SK-N-DZ (cell line): ENCODE measurements at regions not wholly inside any gene's neighbourhood (a gene's known extent, or its start where the extent isn't known, plus 50 kb on each side); places are given as distances from the start of the nearest gene placed in this dataset.

Source experiments
- DNase-seq: peaks from one replicate; pipeline ENCODE4 v3.0.0-alpha.2; 2015; ENCODE audit warnings: low spot score

DNA sequence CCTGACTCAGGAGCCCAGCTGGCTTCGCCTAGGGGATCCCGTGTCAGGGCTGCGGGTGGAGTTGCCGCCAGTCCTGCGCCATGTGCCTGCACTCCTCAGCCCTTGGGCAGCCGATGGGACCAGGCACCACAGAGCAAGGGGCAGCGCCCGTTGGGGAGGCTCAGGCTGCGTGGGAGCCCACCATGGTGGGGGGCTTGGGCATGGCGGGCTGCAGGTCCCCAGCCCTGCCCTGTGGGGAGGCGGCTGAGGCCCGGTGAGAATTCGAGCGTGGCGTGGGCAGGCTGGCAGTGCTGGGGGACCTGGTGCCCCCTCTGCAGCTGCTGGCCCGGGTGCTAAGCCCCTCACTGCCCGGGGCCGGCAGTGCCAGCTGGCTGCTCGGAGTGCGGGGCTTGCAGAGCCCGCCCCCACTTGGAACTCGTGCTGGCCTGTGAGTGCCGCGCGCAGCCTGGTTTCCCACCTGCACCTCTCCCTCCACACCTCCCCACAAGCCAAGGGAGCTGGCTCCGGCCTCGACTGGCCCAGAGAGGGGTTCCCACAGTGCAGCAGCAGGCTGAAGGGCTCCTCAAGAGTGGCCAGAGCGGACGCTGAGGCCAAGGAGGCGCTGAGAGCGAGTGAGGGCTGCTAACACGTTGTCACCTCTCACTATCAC, 135.1 kb upstream of the SEL1L start:
- no peak for DNase-seq

DNA sequence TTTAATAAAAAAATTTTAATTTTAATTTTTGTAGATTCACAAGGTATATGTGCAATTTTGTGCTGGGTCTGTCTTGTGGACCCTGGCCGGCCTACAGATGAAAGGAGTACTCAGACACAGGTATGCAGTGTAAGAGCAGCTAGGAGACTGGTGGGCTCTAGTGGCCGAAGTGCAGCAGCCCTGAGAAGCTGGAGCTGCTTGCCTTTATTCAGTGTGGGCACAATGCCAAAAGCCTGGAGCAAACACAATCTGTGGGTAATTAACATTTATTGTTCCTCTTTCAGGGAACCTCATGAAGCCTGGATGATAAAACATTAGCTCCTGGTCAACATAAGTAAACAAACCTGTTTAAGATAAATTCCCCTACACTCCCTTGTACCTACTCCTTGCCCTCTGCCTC, 135.7 kb upstream of the SEL1L start:
- DNase-seq = no peak

GRCh38 chr14:81673930-81674329, 140.3 kb upstream of the SEL1L start:
- no peak for DNase-seq

GRCh38 chr14:81676395-81676794, 142.7 kb upstream of the SEL1L start:
- no peak for DNase-seq

GRCh38 chr14:81676879-81677278, 143.2 kb upstream of the SEL1L start:
- no peak for DNase-seq

GRCh38 chr14:81677736-81678135, 144.1 kb upstream of the SEL1L start:
- DNase-seq = no peak

- DNase-seq = no peak
Observed at GRCh38 chr14:81679226-81679625, 145.6 kb upstream of the SEL1L start.

DNA sequence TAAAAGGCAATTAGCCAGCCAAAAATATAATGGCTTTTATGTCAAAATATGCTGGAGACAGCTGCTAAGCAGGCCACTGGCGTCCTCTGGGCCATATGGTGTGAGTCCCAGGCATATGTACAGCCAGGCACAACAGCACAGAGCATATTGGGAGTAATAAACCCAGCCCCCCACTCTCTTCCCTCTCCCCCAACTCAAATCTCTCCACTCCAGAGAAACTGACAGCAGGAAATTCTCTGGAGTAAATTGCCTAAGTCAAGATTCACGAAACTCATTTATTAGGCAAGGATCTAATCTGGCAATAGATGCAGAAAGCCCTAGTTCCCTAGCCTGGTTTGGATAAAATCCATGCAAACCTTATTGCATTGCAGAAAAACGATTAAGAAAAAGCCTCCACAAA, 147.9 kb upstream of the SEL1L start:
- DNase-seq = no peak

GRCh38 chr14:81682134-81682533, 148.5 kb upstream of the SEL1L start:
- no peak for DNase-seq

DNA sequence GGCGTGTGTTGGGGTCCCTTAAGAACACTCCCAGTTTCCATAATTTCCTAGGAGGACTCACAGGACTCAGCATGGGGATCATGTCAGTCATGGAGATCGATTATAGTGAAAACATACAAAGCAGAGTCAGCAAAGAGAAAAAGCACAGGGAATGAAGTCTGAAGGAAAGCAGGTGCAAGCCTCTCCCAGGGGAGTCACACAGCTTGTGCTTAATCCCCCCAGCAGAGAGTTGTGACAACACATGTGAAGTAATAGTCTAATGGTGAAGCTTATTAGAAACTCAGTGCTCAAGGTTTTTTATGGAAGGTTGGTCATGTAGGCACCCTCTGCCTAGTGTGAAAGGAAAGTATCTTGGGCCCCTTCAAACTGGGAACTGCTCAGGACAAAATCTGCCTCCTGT, 149.0 kb upstream of the SEL1L start:
- DNase-seq = no peak

- DNase-seq = no peak
Observed at GRCh38 chr14:81684696-81685095, 151.0 kb upstream of the SEL1L start.

DNA sequence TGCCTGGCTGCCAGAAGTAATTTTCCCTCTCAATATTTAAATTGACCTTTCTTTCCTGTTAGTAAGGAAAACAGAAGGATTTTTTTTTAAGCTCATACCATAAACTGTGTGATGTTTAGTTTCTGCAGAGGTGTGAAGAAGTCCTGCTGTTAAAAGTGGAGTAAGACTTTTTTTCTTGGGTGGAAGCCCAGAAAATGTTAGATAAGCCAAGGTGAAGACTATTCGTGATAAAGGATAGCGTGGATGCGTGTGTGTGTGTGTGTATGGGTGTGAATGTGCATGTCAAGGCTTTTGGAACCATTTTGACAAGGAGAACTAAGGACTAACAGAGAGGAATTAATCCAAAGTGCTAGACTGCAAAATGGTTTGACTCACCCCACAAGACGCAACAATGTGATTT, 152.9 kb upstream of the SEL1L start:
- DNase-seq = no peak

DNA sequence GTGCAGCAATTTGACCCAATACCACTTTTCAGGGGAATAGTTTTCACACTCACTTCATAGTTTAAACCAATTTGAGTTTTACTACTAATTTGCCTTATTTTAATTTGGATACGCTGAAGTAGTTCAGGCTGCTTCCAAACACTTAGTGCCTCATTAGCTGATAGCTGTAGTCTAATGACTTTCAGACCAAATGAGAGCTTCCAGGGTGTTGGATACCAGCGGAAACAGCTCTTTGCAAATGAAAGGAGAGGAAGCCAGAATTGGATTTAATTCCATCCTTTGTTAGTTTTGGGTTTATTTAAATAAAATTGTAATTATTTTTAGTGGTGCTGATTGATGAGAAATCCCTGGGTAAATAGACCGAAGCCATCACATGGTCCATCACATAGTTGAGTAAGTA, 158.3 kb upstream of the SEL1L start:
- no peak for DNase-seq

DNA sequence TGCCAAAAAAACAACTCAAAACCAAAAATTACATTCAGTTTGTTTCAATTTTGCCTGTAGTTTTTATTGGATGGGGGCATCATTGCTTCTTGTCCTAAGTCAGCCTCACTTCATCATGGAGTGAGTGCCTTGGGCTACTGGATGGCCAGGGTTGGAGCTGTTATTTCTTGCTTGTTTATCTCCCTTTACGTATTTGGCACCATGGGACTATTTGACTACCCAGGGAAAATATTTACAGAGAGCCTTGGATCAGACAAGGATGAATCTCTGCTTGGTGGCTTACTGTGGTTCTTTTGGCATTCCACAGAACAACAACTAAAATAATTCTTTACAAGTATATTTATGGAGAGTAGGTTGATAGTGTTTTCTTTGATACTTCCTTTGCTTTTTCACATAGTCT, 160.8 kb upstream of the SEL1L start:
- DNase-seq = no peak

- DNase-seq = no peak
Observed at GRCh38 chr14:81709681-81710080, 176.0 kb upstream of the SEL1L start.

DNA sequence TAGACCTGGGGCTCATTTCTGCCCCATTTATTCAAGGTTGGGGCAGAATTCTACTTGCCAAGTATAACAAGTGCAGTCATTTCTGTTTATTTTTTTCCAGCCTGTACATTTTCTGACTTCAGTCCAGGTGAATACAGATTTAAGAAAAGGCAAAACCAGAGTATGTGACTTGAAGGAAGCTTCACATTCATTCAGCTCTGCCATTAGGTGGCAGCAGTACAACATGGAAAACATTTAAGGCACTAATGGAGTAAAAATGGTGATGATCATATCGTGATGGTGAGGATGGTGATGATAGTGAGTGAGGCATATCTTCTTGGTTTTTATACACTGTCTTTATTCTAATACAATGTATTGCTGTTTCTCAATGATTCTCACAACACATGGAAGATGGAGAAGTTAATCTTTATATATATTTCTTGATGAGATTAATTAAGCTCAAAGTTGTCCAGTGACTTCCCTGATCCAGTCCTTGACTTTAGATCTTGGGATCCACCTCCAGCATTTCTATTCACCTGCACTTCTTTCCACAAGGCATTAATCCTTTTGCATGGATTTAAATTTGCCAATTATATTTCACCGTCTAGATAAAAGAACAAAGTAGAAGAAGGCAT, 176.7 kb upstream of the SEL1L start:
- peak; percentile 71 for DNase-seq

GRCh38 chr14:81715731-81716130, 182.1 kb upstream of the SEL1L start:
- DNase-seq = no peak

GRCh38 chr14:81716953-81717352, 183.3 kb upstream of the SEL1L start:
- no peak for DNase-seq

- DNase-seq = no peak
Observed at GRCh38 chr14:81723956-81724355, 190.3 kb upstream of the SEL1L start.

DNA sequence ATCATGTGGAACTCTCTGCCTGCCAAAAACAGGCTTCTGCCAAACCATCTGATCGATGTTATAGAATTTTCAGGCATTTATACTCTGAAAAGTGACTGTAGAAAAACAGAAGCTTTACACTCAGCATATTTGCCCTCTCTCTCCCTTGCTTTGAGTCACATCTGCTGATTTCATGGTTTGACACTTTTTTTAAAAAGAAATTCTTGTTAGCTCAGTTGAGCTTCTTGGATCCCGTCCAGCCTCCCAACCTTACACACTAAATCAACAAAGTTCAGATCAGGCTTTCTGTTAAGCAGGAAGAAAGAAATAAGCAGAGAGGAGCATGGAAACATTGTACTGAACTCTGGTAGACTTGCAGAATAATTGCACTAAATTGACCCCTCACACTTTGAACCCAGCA, 193.6 kb upstream of the SEL1L start:
- no peak for DNase-seq

GRCh38 chr14:81728447-81728846, 194.8 kb upstream of the SEL1L start:
- no peak for DNase-seq

- no peak for DNase-seq
Observed at GRCh38 chr14:81729622-81730021, 196.0 kb upstream of the SEL1L start.

GRCh38 chr14:81737938-81738337, 204.3 kb upstream of the SEL1L start:
- DNase-seq = no peak
